IMR-90 (cell line): ENCODE measurements at regions not wholly inside any gene's neighbourhood (a gene's known extent, or its start where the extent isn't known, plus 50 kb on each side); places are given as distances from the start of the nearest gene placed in this dataset.

Experiments
- ATAC-seq: fragments of 200-7000 bp; cut with Tn5 transposase; 2 replicates; pipeline ENCODE4 v1.9.1; 2020; ENCODE audit warnings: low read depth, mild to moderate bottlenecking, moderate library complexity
- BruUV-seq: library from RNA; stranded (reverse); fragments of 400-500 nt; replicated peaks from 2 replicates; lab custom pipeline; 2021; lab: Mats Ljungman, UMichigan
- CTCF ChIA-PET: fragments of 300-600 bp; formaldehyde crosslinking; extraction: SDS; loops from one replicate; lab custom pipeline; 2021; ENCODE audit warnings: antibody characterized with exemption; lab: Yijun Ruan, JAX
- POLR2A ChIA-PET: fragments of 300-600 bp; sonication (Branson Sonifier 250); formaldehyde crosslinking; loops from one replicate; lab custom pipeline; 2022; ENCODE audit warnings: antibody characterized with exemption; ENCODE audit not compliant: unreplicated experiment; lab: Charles Lee
- DNase-seq: peaks from one replicate; pipeline ENCODE4 v3.0.0; 2013
- H2AFZ ChIP-seq: replicated peaks from 2 replicates; pipeline ENCODE3; 2013; ENCODE audit warnings: low read length, mild to moderate bottlenecking; ENCODE audit not compliant: poor library complexity
- H2AK5ac ChIP-seq: 2 replicates; pipeline ENCODE4 v1.6.1; 2013; ENCODE audit warnings: low read depth, low read length, inconsistent platforms
- H2AK9ac ChIP-seq: replicated peaks from 2 replicates; pipeline ENCODE3; 2013; ENCODE audit warnings: mild to moderate bottlenecking, low read depth, low read length, moderate library complexity; ENCODE audit not compliant: poor library complexity
- H2BK120ac ChIP-seq: 2 replicates; pipeline ENCODE4 v1.6.1; 2013; ENCODE audit warnings: low read depth, low read length, inconsistent platforms
- H2BK15ac ChIP-seq: 3 replicates; pipeline ENCODE4 v1.6.1; 2013; ENCODE audit warnings: low read depth, low read length, inconsistent platforms
- H2BK20ac ChIP-seq: 2 replicates; pipeline ENCODE4 v1.6.1; 2013; ENCODE audit warnings: low read depth, mild to moderate bottlenecking, inconsistent platforms, low read length, moderate library complexity
- H2BK5ac ChIP-seq: 2 replicates; pipeline ENCODE4 v1.6.1; 2013; ENCODE audit warnings: mild to moderate bottlenecking, low read depth, low read length, inconsistent platforms; ENCODE audit not compliant: poor library complexity, severe bottlenecking
- H3K14ac ChIP-seq: replicated peaks from 2 replicates; pipeline ENCODE4 v1.6.1; 2013; ENCODE audit warnings: low read depth, low read length, inconsistent platforms
- H3K18ac ChIP-seq: 2 replicates; pipeline ENCODE4 v1.6.1; 2013; ENCODE audit warnings: low read depth, low read length, control low read depth
- H3K23ac ChIP-seq: 2 replicates; pipeline ENCODE4 v1.6.1; 2013; ENCODE audit warnings: low read depth, low read length, inconsistent platforms
- H3K27ac ChIP-seq: 2 replicates; pipeline ENCODE4 v1.5.1; 2013; ENCODE audit warnings: mild to moderate bottlenecking, control low read depth, low read length; ENCODE audit not compliant: insufficient read depth
- H3K27me3 ChIP-seq: 2 replicates; pipeline ENCODE4 v1.6.1; 2013; ENCODE audit warnings: low read length; ENCODE audit not compliant: control insufficient read depth, insufficient read depth
- H3K36me3 ChIP-seq: 2 replicates; pipeline ENCODE4 v1.6.1; 2013; ENCODE audit warnings: low read length, mixed read lengths; ENCODE audit not compliant: control insufficient read depth, insufficient read depth
- H3K4ac ChIP-seq: 2 replicates; pipeline ENCODE4 v1.6.1; 2013; ENCODE audit warnings: low read depth, low read length, inconsistent platforms
- H3K4me1 ChIP-seq: 2 replicates; pipeline ENCODE4 v1.6.1; 2013; ENCODE audit warnings: low read length, mixed read lengths; ENCODE audit not compliant: control insufficient read depth, insufficient read depth
- H3K4me2 ChIP-seq: 2 replicates; pipeline ENCODE4 v1.6.1; 2013; ENCODE audit warnings: low read depth, mild to moderate bottlenecking, control low read depth, low read length, moderate library complexity
- H3K4me3 ChIP-seq: 2 replicates; pipeline ENCODE4 v1.5.1; 2013; ENCODE audit warnings: low read depth, mild to moderate bottlenecking, control low read depth, low read length, moderate library complexity; ENCODE audit not compliant: insufficient read depth
- H3K56ac ChIP-seq: 2 replicates; pipeline ENCODE4 v1.6.1; 2013; ENCODE audit warnings: low read length, inconsistent platforms; ENCODE audit not compliant: insufficient read depth; ENCODE audit errors: extremely low read depth
- H3K79me1 ChIP-seq, 2 experiments: 2 replicates each; pipeline ENCODE4 v1.6.1; 2013; ENCODE audit warnings: low read length in 2 of 2, inconsistent platforms in 1 of 2, low read depth in 1 of 2
- H3K9ac ChIP-seq: 2 replicates; pipeline ENCODE4 v1.6.1; 2013; ENCODE audit warnings: low read depth, low read length, control low read depth
- H3K9me1 ChIP-seq: 2 replicates; pipeline ENCODE4 v1.6.1; 2013; ENCODE audit warnings: low read length, inconsistent platforms; ENCODE audit not compliant: insufficient read depth
- H3K9me3 ChIP-seq: 2 replicates; pipeline ENCODE4 v1.6.1; 2013; ENCODE audit warnings: low read length; ENCODE audit not compliant: control insufficient read depth, insufficient read depth
- H4K20me1 ChIP-seq: 2 replicates; pipeline ENCODE4 v1.6.1; 2013; ENCODE audit warnings: low read length, inconsistent platforms; ENCODE audit not compliant: insufficient read depth
- H4K5ac ChIP-seq: 2 replicates; pipeline ENCODE4 v1.6.1; 2013; ENCODE audit warnings: mild to moderate bottlenecking, low read depth, low read length, control low read depth
- H4K8ac ChIP-seq, 2 experiments: 2 replicates each; pipeline ENCODE4 v1.6.1; 2013; ENCODE audit warnings: low read depth in 2 of 2, low read length in 2 of 2, control low read depth in 1 of 2, inconsistent platforms in 1 of 2
- H4K91ac ChIP-seq: 2 replicates; pipeline ENCODE4 v1.6.1; 2013; ENCODE audit warnings: low read depth, low read length, inconsistent platforms; ENCODE audit not compliant: insufficient read depth
- CEBPB ChIP-seq: IDR thresholded peaks from 2 replicates; pipeline ENCODE4 v1.6.1; 2012; ENCODE audit warnings: low read depth, low read length, improper control_type of control experiment
- CHD1 ChIP-seq: IDR thresholded peaks from 2 replicates; pipeline ENCODE4 v1.6.1; 2012; ENCODE audit warnings: low read depth, low read length, improper control_type of control experiment
- ELK1 ChIP-seq: fragments of 150-350 bp; IDR thresholded peaks from 2 replicates; pipeline ENCODE4 v1.6.1; 2016; ENCODE audit warnings: low read depth, mild to moderate bottlenecking, low read length, moderate library complexity, borderline replicate concordance
- MAFK ChIP-seq: IDR thresholded peaks from 2 replicates; pipeline ENCODE4 v1.6.1; 2012; ENCODE audit warnings: low read depth, low read length, improper control_type of control experiment
- MXI1 ChIP-seq: IDR thresholded peaks from 2 replicates; pipeline ENCODE4 v1.6.1; 2012; ENCODE audit warnings: low read depth, mild to moderate bottlenecking, low read length, moderate library complexity, borderline replicate concordance
- NFE2L2 ChIP-seq: fragments of 150-350 bp; IDR thresholded peaks from 2 replicates; pipeline ENCODE4 v1.6.1; 2016; ENCODE audit warnings: low read depth, mild to moderate bottlenecking, low read length
- POLR2A ChIP-seq: IDR thresholded peaks from 2 replicates; pipeline ENCODE4 v1.6.1; 2012; ENCODE audit warnings: mild to moderate bottlenecking, low read depth, low read length
- RAD21 ChIP-seq: IDR thresholded peaks from 2 replicates; pipeline ENCODE4 v1.6.1; 2012; ENCODE audit warnings: low read length, improper control_type of control experiment
- RCOR1 ChIP-seq: IDR thresholded peaks from 2 replicates; pipeline ENCODE4 v1.6.1; 2012; ENCODE audit warnings: mild to moderate bottlenecking, low read length, improper control_type of control experiment; ENCODE audit not compliant: insufficient replicate concordance
- RFX5 ChIP-seq: IDR thresholded peaks from 2 replicates; pipeline ENCODE4 v1.8.0; 2012; ENCODE audit warnings: low read depth, mild to moderate bottlenecking, low read length, moderate library complexity
- USF2 ChIP-seq: fragments of 150-350 bp; IDR thresholded peaks from 2 replicates; pipeline ENCODE4 v1.6.1; 2017; ENCODE audit warnings: mild to moderate bottlenecking, antibody characterized with exemption, low read length, low read depth
- WGBS, 2 experiments: methylation state at CpG; one replicate each; pipeline versions ENCODE4 v1.1.5 to v1.1.7; 2013; ENCODE audit warnings: missing lambda C conversion rate in 2 of 2; ENCODE audit not compliant: insufficient read length in 1 of 2; ENCODE audit errors: extremely low coverage in 2 of 2; 5-methylcytosine and 5-hydroxymethylcytosine counted together
- dilution Hi-C: fragments of 300-500 bp; cut with HindIII; formaldehyde crosslinking; loops from one replicate; pipeline ENCODE4 v1.14.3; 2018; ENCODE audit warnings: low sequenced_read_pairs; ENCODE audit not compliant: unreplicated experiment
- in situ Hi-C: fragments of 300-500 bp; cut with MboI; formaldehyde crosslinking; loops from 3 replicates; pipeline ENCODE4 v1.14.3; 2019; ENCODE audit warnings: low sequenced_read_pairs, inconsistent platforms, mixed read lengths
- intact Hi-C: fragments of 100-400 bp; cut with micrococcal nuclease; formaldehyde crosslinking; loops from 2 replicates; pipeline ENCODE4 v1.10.0; 2022

GRCh38 chr2:150977296-150977695, 284.4 kb downstream of the RBM43 start:
- Histone ChIP-seq H2AK9ac (no peak overlapping the region), H2BK20ac (no peak overlapping the region), H3K4me3 (no peak overlapping the region), H3K79me1 (no peaks in the 10 kb centered on the region), H4K91ac (no peak overlapping the region), H3K14ac (no peak overlapping the region), H4K5ac (no peak overlapping the region), H3K4ac (no peak overlapping the region), H2AK5ac (no peak overlapping the region), H3K4me2 (no peak overlapping the region), H3K56ac (no peak overlapping the region), H3K27me3 (no peaks in the 10 kb centered on the region), H2BK120ac (no peak overlapping the region), H3K18ac (no peak overlapping the region), H2BK15ac (no peak overlapping the region), H4K8ac (no peak overlapping the region), H3K23ac (no peak overlapping the region), H4K20me1 (no peaks in the 10 kb centered on the region), H3K36me3 (no peaks in the 10 kb centered on the region), H3K9me1 (no peaks in the 10 kb centered on the region), H3K9ac (no peak overlapping the region), H2AFZ (no peak overlapping the region), H3K4me1 (peaks cover 2% of the 10 kb centered on the region; the same call in 1 of the 2 replicates), H3K27ac (no peak overlapping the region), H2BK5ac (no peak overlapping the region), H3K9me3 (no peaks in the 10 kb centered on the region)
- no CpG with 5 or more reads among the region's 4 CpGs for WGBS, 2 experiments
- in situ Hi-C loops (no loop called here), dilution Hi-C loops (no loop called here), intact Hi-C loops (loop anchor here (5.0 kb wide), 1 partner anchor 35 kb away; no protein-coding TSS in a partner anchor)
- ChIA-PET POLR2A (no interaction called here), CTCF (interaction anchor here (0.6 to 1.2 kb wide), 2 partner anchors 15 to 184 kb away, joined by 3 to 4 read pairs; no protein-coding TSS in a partner anchor)
- no peak for DNase-seq
- no peak for TF ChIP-seq POLR2A
- no peak for TF ChIP-seq MAFK
- no peak for TF ChIP-seq CHD1
- TF ChIP-seq RFX5 = no peak
- TF ChIP-seq RAD21 = no peak
- no peak for TF ChIP-seq RCOR1
- TF ChIP-seq MXI1 = no peak
- TF ChIP-seq NFE2L2 = no peak
- no peak for TF ChIP-seq ELK1
- no peak for TF ChIP-seq CEBPB
- no peak for TF ChIP-seq USF2
- ATAC-seq = no peak
- no TSS peak for BruUV-seq
